DMS53 (cell line): ENCODE measurements at regions not wholly inside any gene's neighbourhood (a gene's known extent, or its start where the extent isn't known, plus 50 kb on each side); places are given as distances from the start of the nearest gene placed in this dataset.
"Not testable (repeated sequence)": the region's sequence is repeated elsewhere in the genome, so short reads cannot be mapped to it uniquely, and the experiment has no call there.

Source experiments
- DNase-seq: peaks from one replicate; lab custom pipeline; 2025; lab: John Stamatoyannopoulos, UW

GRCh38 chr9:25453875-25454274, 224.4 kb downstream of the TUSC1 start:
- DNase-seq: no peak

GRCh38 chr9:25449503-25449902, 228.7 kb downstream of the TUSC1 start:
- DNase-seq: peak; percentile 22

GRCh38 chr9:25445721-25446120, 232.5 kb downstream of the TUSC1 start:
- not testable (repeated sequence) for DNase-seq

GRCh38 chr9:25442526-25442925, 235.7 kb downstream of the TUSC1 start:
- no peak for DNase-seq

- no peak for DNase-seq
Observed at GRCh38 chr9:25427898-25428297, 250.3 kb downstream of the TUSC1 start.

GRCh38 chr9:25427290-25427689, 251.0 kb downstream of the TUSC1 start:
- no peak for DNase-seq

- DNase-seq: no peak
Observed at GRCh38 chr9:25421560-25421959, 256.7 kb downstream of the TUSC1 start.

GRCh38 chr9:25418974-25419373, 259.3 kb downstream of the TUSC1 start:
- no peak for DNase-seq

- no peak for DNase-seq
Observed at GRCh38 chr9:25415718-25416117, 262.5 kb downstream of the TUSC1 start.

GRCh38 chr9:25412646-25413045, 265.6 kb downstream of the TUSC1 start:
- no peak for DNase-seq

- DNase-seq: no peak
Observed at GRCh38 chr9:25397746-25398145, 280.5 kb downstream of the TUSC1 start.

GRCh38 chr9:25396828-25397227, 281.4 kb downstream of the TUSC1 start:
- DNase-seq: no peak

GRCh38 chr9:25381141-25381540, 297.1 kb downstream of the TUSC1 start:
- no peak for DNase-seq

GRCh38 chr9:25377039-25377438, 301.2 kb downstream of the TUSC1 start:
- DNase-seq: no peak

GRCh38 chr9:25374281-25374680, 304.0 kb downstream of the TUSC1 start:
- no peak for DNase-seq

- DNase-seq: no peak
Observed at GRCh38 chr9:25366906-25367305, 311.3 kb downstream of the TUSC1 start.

GRCh38 chr9:25353783-25354182, 324.5 kb downstream of the TUSC1 start:
- no peak for DNase-seq

GRCh38 chr9:25350011-25350410, 328.2 kb downstream of the TUSC1 start:
- DNase-seq: peak; percentile 46

- no peak for DNase-seq
Observed at GRCh38 chr9:25322142-25322541, 356.1 kb downstream of the TUSC1 start.

GRCh38 chr9:25310961-25311360, 367.3 kb downstream of the TUSC1 start:
- DNase-seq: no peak

- DNase-seq: no peak
Observed at GRCh38 chr9:25308549-25308948, 369.7 kb downstream of the TUSC1 start.

GRCh38 chr9:25302601-25303000, 375.6 kb downstream of the TUSC1 start:
- no peak for DNase-seq

GRCh38 chr9:25288195-25288594, 390.0 kb downstream of the TUSC1 start:
- not testable (repeated sequence) for DNase-seq

GRCh38 chr9:25284365-25284764, 393.9 kb downstream of the TUSC1 start:
- DNase-seq: no peak

- no peak for DNase-seq
Observed at GRCh38 chr9:25282946-25283345, 395.3 kb downstream of the TUSC1 start.
